H9 (cell line): ENCODE measurements at regions not wholly inside any gene's neighbourhood (a gene's known extent, or its start where the extent isn't known, plus 50 kb on each side); places are given as distances from the start of the nearest gene placed in this dataset.

ENCODE experiments used
- DNase-seq: peaks from one replicate; pipeline ENCODE4 v3.0.0-alpha.2; 2017
- H2AFZ ChIP-seq: one replicate; pipeline ENCODE4 v1.6.1; 2013; ENCODE audit warnings: mild to moderate bottlenecking, low read length, control low read depth, moderate library complexity
- H2AK5ac ChIP-seq: 2 replicates; pipeline ENCODE4 v1.6.1; 2013; ENCODE audit warnings: low read length, control low read depth, mixed read lengths; ENCODE audit not compliant: insufficient read length
- H2BK120ac ChIP-seq: one replicate; pipeline ENCODE4 v1.6.1; 2013; ENCODE audit warnings: low read depth, mild to moderate bottlenecking, low read length, control low read depth, inconsistent platforms; ENCODE audit not compliant: poor library complexity, severe bottlenecking
- H2BK12ac ChIP-seq: 2 replicates; pipeline ENCODE4 v1.6.1; 2013; ENCODE audit warnings: low read length, control low read depth, mixed read lengths, low read depth; ENCODE audit not compliant: insufficient read length
- H2BK15ac ChIP-seq: 2 replicates; pipeline ENCODE4 v1.6.1; 2013; ENCODE audit warnings: low read depth, low read length, control low read depth
- H2BK20ac ChIP-seq: one replicate; pipeline ENCODE4 v1.6.1; 2013; ENCODE audit warnings: low read depth, mild to moderate bottlenecking, low read length, control low read depth, inconsistent platforms; ENCODE audit not compliant: poor library complexity, severe bottlenecking
- H2BK5ac ChIP-seq: 2 replicates; pipeline ENCODE4 v1.6.1; 2013; ENCODE audit warnings: low read length, control low read depth, mixed read lengths; ENCODE audit not compliant: insufficient read length
- H3K14ac ChIP-seq: 2 replicates; pipeline ENCODE4 v1.6.1; 2013; ENCODE audit warnings: low read length, control low read depth; ENCODE audit not compliant: insufficient read depth
- H3K18ac ChIP-seq: 2 replicates; pipeline ENCODE4 v1.6.1; 2013; ENCODE audit warnings: low read depth, mild to moderate bottlenecking, mixed read lengths, low read length, control low read depth; ENCODE audit not compliant: insufficient read length
- H3K23ac ChIP-seq: 2 replicates; pipeline ENCODE4 v1.6.1; 2013; ENCODE audit warnings: low read length, control low read depth, mixed read lengths, low read depth; ENCODE audit not compliant: insufficient read length
- H3K23me2 ChIP-seq: 2 replicates; pipeline ENCODE4 v1.6.1; 2013; ENCODE audit warnings: low read depth, mild to moderate bottlenecking, mixed read lengths, low read length, control low read depth; ENCODE audit not compliant: insufficient read length, poor library complexity, severe bottlenecking
- H3K27ac ChIP-seq: 2 replicates; pipeline ENCODE4 v1.5.1; 2013; ENCODE audit warnings: low read length, control low read depth, mixed read lengths, low read depth; ENCODE audit not compliant: insufficient read length
- H3K27me3 ChIP-seq: 2 replicates; pipeline ENCODE4 v1.6.1; 2013; ENCODE audit warnings: low read length, control low read depth, inconsistent platforms; ENCODE audit not compliant: insufficient read depth
- H3K4ac ChIP-seq: 2 replicates; pipeline ENCODE4 v1.6.1; 2013; ENCODE audit warnings: low read depth, mild to moderate bottlenecking, control low read depth, inconsistent platforms, low read length, moderate library complexity
- H3K4me1 ChIP-seq: 2 replicates; pipeline ENCODE4 v1.6.1; 2013; ENCODE audit warnings: low read length, control low read depth, inconsistent platforms; ENCODE audit not compliant: insufficient read depth
- H3K4me2 ChIP-seq: 2 replicates; pipeline ENCODE4 v1.6.1; 2013; ENCODE audit warnings: low read length, control low read depth, mixed read lengths; ENCODE audit not compliant: insufficient read length, insufficient read depth
- H3K56ac ChIP-seq: 2 replicates; pipeline ENCODE4 v1.6.1; 2013; ENCODE audit warnings: low read depth, mild to moderate bottlenecking, mixed read lengths, low read length, control low read depth; ENCODE audit not compliant: insufficient read length
- H3K79me1 ChIP-seq: 2 replicates; pipeline ENCODE4 v1.6.1; 2013; ENCODE audit warnings: low read depth, mild to moderate bottlenecking, moderate library complexity, low read length, control low read depth, inconsistent platforms; ENCODE audit not compliant: insufficient read depth, poor library complexity, severe bottlenecking
- H3K79me2 ChIP-seq: 2 replicates; pipeline ENCODE4 v1.6.1; 2013; ENCODE audit warnings: low read length, control low read depth, inconsistent platforms; ENCODE audit not compliant: insufficient read depth
- H3K9ac ChIP-seq: 2 replicates; pipeline ENCODE4 v1.6.1; 2013; ENCODE audit warnings: low read length, control low read depth, mixed read lengths; ENCODE audit not compliant: insufficient read length; ENCODE audit errors: extremely low read depth
- H3K9me3 ChIP-seq: one replicate; pipeline ENCODE4 v1.6.1; 2013; ENCODE audit warnings: low read depth, low read length, inconsistent platforms; ENCODE audit not compliant: control insufficient read depth
- H3T11ph ChIP-seq: one replicate; pipeline ENCODE4 v1.6.1; 2013; ENCODE audit warnings: mild to moderate bottlenecking, low read length, control low read depth, inconsistent platforms
- H4K20me1 ChIP-seq: one replicate; pipeline ENCODE4 v1.6.1; 2013; ENCODE audit not compliant: control insufficient read depth, insufficient read length, insufficient read depth
- H4K5ac ChIP-seq: 2 replicates; pipeline ENCODE4 v1.6.1; 2013; ENCODE audit warnings: low read depth, mild to moderate bottlenecking, mixed read lengths, low read length, control low read depth; ENCODE audit not compliant: insufficient read length
- H4K8ac ChIP-seq: replicated peaks from 2 replicates; pipeline ENCODE4 v1.6.1; 2013; ENCODE audit warnings: low read length, control low read depth, mixed read lengths, low read depth; ENCODE audit not compliant: insufficient read length
- H4K91ac ChIP-seq: 2 replicates; pipeline ENCODE4 v1.6.1; 2013; ENCODE audit warnings: low read depth, mild to moderate bottlenecking, moderate library complexity, mixed read lengths, low read length, control low read depth; ENCODE audit not compliant: insufficient read length
- H3K27ac Mint-ChIP-seq, 3 experiments: 2 replicates in 2 of 3; 3 replicates in 1 of 3; pipeline ENCODE4 v1.8.0; 2020 to 2021; ENCODE audit warnings: mixed read lengths in 3 of 3, mild to moderate bottlenecking in 1 of 3, moderate library complexity in 1 of 3
- H3K27me3 Mint-ChIP-seq: 2 replicates; pipeline ENCODE4 v1.8.0; 2021; ENCODE audit warnings: low read depth, mild to moderate bottlenecking, moderate library complexity, mixed read lengths
- H3K36me3 Mint-ChIP-seq, 3 experiments: 2 replicates in 2 of 3; 3 replicates in 1 of 3; pipeline ENCODE4 v1.8.0; 2020 to 2021; ENCODE audit warnings: low read depth in 3 of 3, mixed read lengths in 3 of 3; ENCODE audit not compliant: insufficient read depth in 1 of 3
- H3K4me1 Mint-ChIP-seq, 2 experiments: 2 replicates each; pipeline ENCODE4 v1.8.0; 2020; ENCODE audit warnings: mixed read lengths in 2 of 2
- H3K4me3 Mint-ChIP-seq, 2 experiments: 2 replicates in 1 of 2; 3 replicates in 1 of 2; pipeline ENCODE4 v1.8.0; 2020 to 2021; ENCODE audit warnings: mild to moderate bottlenecking in 2 of 2, mixed read lengths in 2 of 2, moderate library complexity in 1 of 2
- H3K9me3 Mint-ChIP-seq, 2 experiments: 2 replicates in 1 of 2; 3 replicates in 1 of 2; pipeline ENCODE4 v1.8.0; 2020; ENCODE audit warnings: mild to moderate bottlenecking in 2 of 2, mixed read lengths in 2 of 2, moderate library complexity in 1 of 2
- CTCF ChIP-seq: fragments of 200-600 bp; sonication (generic); conservative IDR thresholded peaks from 3 replicates; pipeline ENCODE4 v1.8.0; 2021; ENCODE audit warnings: antibody characterized with exemption, mild to moderate bottlenecking
- WGBS: extraction: QIAGEN DNeasy Blood & Tissue Kit; methylation state at CpG from one replicate; pipeline ENCODE4 v1.1.7; 2013; ENCODE audit warnings: missing lambda C conversion rate, low lambda C conversion rate, mixed read lengths; ENCODE audit not compliant: insufficient read length; ENCODE audit errors: extremely low coverage; 5-methylcytosine and 5-hydroxymethylcytosine counted together

- Histone ChIP-seq H2AFZ (no peak overlapping the region), H3K27me3 (no peaks in the 10 kb centered on the region), H3K9ac (no peak overlapping the region), H3K79me1 (no peaks in the 10 kb centered on the region), H3K18ac (no peak overlapping the region), H3K79me2 (no peaks in the 10 kb centered on the region), H2AK5ac (no peak overlapping the region), H3K27ac (no peak overlapping the region), H2BK15ac (no peak overlapping the region), H2BK12ac (no peak overlapping the region), H3K4ac (no peak overlapping the region), H3K4me2 (no peak overlapping the region), H3K56ac (no peak overlapping the region), H3K23me2 (no peaks in the 10 kb centered on the region), H3K14ac (no peak overlapping the region), H3K9me3 (no peaks in the 10 kb centered on the region), H3K23ac (no peak overlapping the region), H4K8ac (no peak overlapping the region), H2BK20ac (no peak overlapping the region), H3K4me1 (peaks cover 3% of the 10 kb centered on the region; the same call in 1 of the 2 replicates), H4K91ac (no peak overlapping the region), H4K20me1 (peaks cover 3% of the 10 kb centered on the region), H3T11ph (no peak overlapping the region), H2BK120ac (no peak overlapping the region), H2BK5ac (no peak overlapping the region), H4K5ac (no peak overlapping the region)
- Mint-ChIP-seq H3K27me3 (no peaks in the 10 kb centered on the region), H3K27ac (no peak overlapping the region), H3K9me3 (peaks cover 3 to 5% of the 10 kb centered on the region in 2 experiments; a peak in 2 of 5 replicates), H3K4me1 (peaks cover 25 to 33% of the 10 kb centered on the region in 2 experiments), H3K36me3 (no peaks in the 10 kb centered on the region; a peak in 1 of 7 replicates), H3K4me3 (no peak overlapping the region)
- DNase-seq: no peak
- TF ChIP-seq CTCF: no peak
- WGBS: no CpG with 5 or more reads among the region's 2 CpGs
Measured at GRCh38 chr20:48278961-48279481, 493.7 kb upstream of the SULF2 start.
